ENCODE measurements at regions not wholly inside any gene's neighbourhood (a gene's known extent, or its start where the extent isn't known, plus 50 kb on each side); places are given as distances from the start of the nearest gene placed in this dataset.

- Histone ChIP-seq H3K9me3 (ENCODE audit: control insufficient read depth, insufficient read depth, low read length) (no peaks in the 10 kb centered on the region; the same call in 1 of the 2 replicates), H3K4me3 (ENCODE audit: low read depth, low read length) (no peak overlapping the region), H3K27ac (ENCODE audit: low read depth, low read length) (no peak overlapping the region), H3K27me3 (ENCODE audit: control insufficient read depth, insufficient read depth, low read length) (no peaks in the 10 kb centered on the region)
- POLR2A ChIA-PET, result no interaction called here
- CTCF ChIA-PET, result no interaction called here
- no peak for TF ChIP-seq CTCF (IDR thresholded peaks at IDR 0.05; ENCODE audit: low read depth, low read length)
- no peak for DNase-seq (ENCODE audit: low read depth, low spot score)
These were observed 97.4 kb downstream of the MCFD2 start for GRCh38 chr2:46818141-46818621.

GRCh38 chr2:46816846-46817726 lies 98.5 kb downstream of the MCFD2 start:
- Histone ChIP-seq H3K27ac (ENCODE audit: low read depth, low read length) (no peak overlapping the region), H3K4me3 (ENCODE audit: low read depth, low read length) (no peak overlapping the region), H3K9me3 (ENCODE audit: control insufficient read depth, insufficient read depth, low read length) (no peaks in the 10 kb centered on the region; the same call in 1 of the 2 replicates), H3K27me3 (ENCODE audit: control insufficient read depth, insufficient read depth, low read length) (no peaks in the 10 kb centered on the region)
- ChIA-PET CTCF (interaction anchor here (0.6 kb wide), 1 partner anchor 12 kb away, joined by 3 read pairs; no protein-coding TSS in a partner anchor), POLR2A (interaction anchor here (0.6 kb wide), 1 partner anchor 38 kb away, joined by 6 read pairs; no protein-coding TSS in a partner anchor)
- TF ChIP-seq CTCF (IDR thresholded peaks at IDR 0.05; ENCODE audit: low read depth, low read length), result no peak
- DNase-seq (ENCODE audit: low read depth, low spot score), result no peak

GRCh38 chr2:46816151-46816845 lies 99.3 kb downstream of the MCFD2 start:
- DNase-seq (ENCODE audit: low read depth, low spot score), result no peak
- POLR2A ChIA-PET, result interaction anchor here (0.5 to 0.6 kb wide), 2 partner anchors 10 to 12 kb away, joined by 3 read pairs; no protein-coding TSS in a partner anchor
- no peaks in the 10 kb centered on the region for H3K27me3 ChIP-seq (ENCODE audit: control insufficient read depth, insufficient read depth, low read length)
- no peak overlapping the region for H3K27ac ChIP-seq (ENCODE audit: low read depth, low read length)
- H3K9me3 ChIP-seq (ENCODE audit: control insufficient read depth, insufficient read depth, low read length), result no peaks in the 10 kb centered on the region; the same call in 1 of the 2 replicates
- no peak overlapping the region for H3K4me3 ChIP-seq (ENCODE audit: low read depth, low read length)
- TF ChIP-seq CTCF (IDR thresholded peaks at IDR 0.05; ENCODE audit: low read depth, low read length), result no peak
- CTCF ChIA-PET, result interaction anchor here (1.0 kb wide), 1 partner anchor 36 kb away, joined by 3 read pairs; no protein-coding TSS in a partner anchor

- H3K27ac ChIP-seq (ENCODE audit: low read depth, low read length), result no peak overlapping the region
- ChIA-PET CTCF (interaction anchor here (1.0 kb wide), 1 partner anchor 35 kb away, joined by 3 read pairs; no protein-coding TSS in a partner anchor), POLR2A (interaction anchor here (0.5 to 0.6 kb wide), 2 partner anchors 11 to 369 kb away, joined by 3 read pairs; no protein-coding TSS in a partner anchor)
- no peaks in the 10 kb centered on the region; the same call in 1 of the 2 replicates for H3K9me3 ChIP-seq (ENCODE audit: control insufficient read depth, insufficient read depth, low read length)
- DNase-seq (ENCODE audit: low read depth, low spot score), result no peak
- no peak for TF ChIP-seq CTCF (IDR thresholded peaks at IDR 0.05; ENCODE audit: low read depth, low read length)
- H3K27me3 ChIP-seq (ENCODE audit: control insufficient read depth, insufficient read depth, low read length), result no peaks in the 10 kb centered on the region
- H3K4me3 ChIP-seq (ENCODE audit: low read depth, low read length), result no peak overlapping the region
These were observed 100.3 kb downstream of the MCFD2 start for GRCh38 chr2:46815121-46815802.
